Dedifferentiated amniotic fluid mesenchymal stem cell (primary cell): ENCODE measurements at regions not wholly inside any gene's neighbourhood (a gene's known extent, or its start where the extent isn't known, plus 50 kb on each side); places are given as distances from the start of the nearest gene placed in this dataset.

Experiments
- DNase-seq: peaks from one replicate; pipeline ENCODE4 v3.0.0-alpha.2; 2016; ENCODE audit errors: extremely low spot score

DNA sequence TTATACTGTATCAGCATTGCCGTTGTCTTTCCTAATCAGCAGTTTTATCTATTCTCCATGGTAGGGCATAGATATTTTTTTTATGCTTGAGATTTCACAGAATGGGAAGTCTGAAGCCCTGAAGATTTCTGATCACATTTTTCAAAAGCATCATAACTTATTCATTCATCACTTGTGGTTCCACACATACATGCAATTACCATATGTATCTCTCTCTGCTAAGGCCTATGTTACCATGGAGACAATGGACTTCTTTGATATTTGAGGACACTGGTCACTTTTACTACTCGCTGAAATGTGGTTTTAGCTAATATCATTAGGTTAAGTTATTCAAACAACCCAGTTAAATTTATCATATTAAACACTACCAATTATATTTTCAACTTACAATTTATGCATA lies 1827.0 kb downstream of the MRPL39 start:
- no peak for DNase-seq

- no peak for DNase-seq
These were observed 1863.5 kb downstream of the MRPL39 start for GRCh38 chr21:23743821-23744220.

DNA sequence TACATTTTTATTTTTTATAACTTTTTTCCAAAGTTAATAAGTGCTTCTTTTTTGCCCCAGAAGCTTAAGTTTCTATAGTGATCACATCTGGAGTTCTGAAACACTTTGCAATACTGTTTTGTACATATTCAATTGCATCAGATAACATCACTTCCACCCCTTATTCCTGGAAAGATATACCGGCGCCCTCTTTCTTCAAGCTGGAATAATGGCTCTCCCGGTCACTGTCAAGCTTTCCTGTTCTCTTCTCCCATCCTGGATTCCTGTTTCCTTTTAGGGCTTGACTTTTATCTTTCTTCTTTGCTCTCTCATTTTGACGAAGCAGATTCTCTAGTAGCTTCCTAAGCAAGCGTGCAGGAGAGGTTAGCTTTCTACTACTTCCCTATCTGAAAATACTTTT lies 1866.8 kb downstream of the MRPL39 start:
- DNase-seq: no peak

DNA sequence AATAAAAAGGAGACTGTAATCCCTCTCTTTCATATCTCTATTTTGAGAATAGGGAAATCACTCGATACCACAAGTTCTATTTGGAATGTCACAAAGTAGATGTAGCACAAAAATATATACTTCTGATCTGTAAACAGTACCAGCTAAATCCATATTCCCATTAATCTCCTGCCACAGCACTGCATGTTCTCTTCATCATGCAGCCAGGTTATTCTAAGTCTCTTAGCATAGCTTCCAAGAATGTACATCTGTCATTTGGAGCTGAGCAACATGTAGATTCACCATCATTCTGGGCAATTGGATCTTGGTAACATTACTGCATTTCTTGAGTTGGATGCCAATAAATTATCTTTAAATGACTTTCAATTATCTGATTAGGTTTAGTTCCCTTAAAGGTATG lies 1874.5 kb downstream of the MRPL39 start:
- no peak for DNase-seq

DNA sequence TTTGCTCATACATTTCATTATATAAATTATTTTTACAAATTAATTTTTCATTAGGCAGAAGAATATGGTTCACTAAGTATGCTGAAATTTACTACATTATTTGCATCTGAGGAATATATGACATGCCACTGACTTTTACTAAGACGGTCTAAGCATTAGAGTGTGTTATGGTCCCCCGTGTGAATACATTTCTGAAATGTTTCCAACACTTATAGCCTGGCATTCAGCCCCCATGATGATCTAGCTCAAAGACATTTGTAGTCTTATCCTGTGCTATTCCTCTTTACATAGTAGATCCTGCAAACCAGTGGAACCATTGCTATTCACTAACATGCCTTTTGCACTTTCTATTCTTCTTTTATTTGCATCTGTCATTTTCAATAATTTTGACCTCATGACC lies 1878.0 kb downstream of the MRPL39 start:
- DNase-seq: no peak

DNA sequence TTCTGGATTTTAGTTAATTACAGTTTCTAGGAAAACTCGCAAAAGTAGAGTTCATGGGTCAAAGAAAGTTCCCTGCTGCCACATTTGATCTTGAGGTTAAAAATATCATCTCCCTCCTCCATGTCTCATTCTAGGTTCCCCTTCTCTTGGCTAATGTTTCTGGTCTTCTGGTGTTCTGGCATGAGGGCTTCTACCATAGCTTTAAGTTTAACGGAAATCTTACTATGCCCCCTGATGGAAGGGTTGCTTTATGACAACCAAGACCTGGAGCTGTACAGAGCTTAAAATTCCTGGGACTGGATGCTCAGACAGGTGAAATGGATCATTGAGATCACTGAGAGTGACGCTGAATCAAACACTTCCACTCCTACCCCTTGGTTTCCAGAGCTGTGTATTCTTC lies 1881.7 kb downstream of the MRPL39 start:
- DNase-seq: no peak

GRCh38 chr21:23718446-23719285 lies 1888.6 kb downstream of the MRPL39 start:
- DNase-seq: no peak

DNA sequence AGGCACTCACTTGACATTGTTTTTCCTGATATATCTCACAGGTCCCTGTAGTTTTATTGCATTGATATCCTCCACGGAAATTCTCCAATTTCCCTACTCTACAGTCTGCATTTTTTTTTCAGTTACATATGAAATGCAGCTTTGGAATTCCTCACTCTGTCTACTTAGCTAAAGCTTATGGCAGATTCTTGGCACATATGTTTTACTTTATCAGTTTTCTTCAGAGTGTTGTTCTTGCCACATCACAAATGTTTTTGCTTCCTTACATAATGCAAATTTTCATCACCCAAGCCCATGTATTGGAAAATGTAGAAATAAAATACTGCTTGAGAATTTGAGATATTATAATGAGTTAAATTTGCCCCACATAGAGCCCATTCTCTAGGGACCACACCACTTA lies 1895.1 kb downstream of the MRPL39 start:
- DNase-seq: no peak

DNA sequence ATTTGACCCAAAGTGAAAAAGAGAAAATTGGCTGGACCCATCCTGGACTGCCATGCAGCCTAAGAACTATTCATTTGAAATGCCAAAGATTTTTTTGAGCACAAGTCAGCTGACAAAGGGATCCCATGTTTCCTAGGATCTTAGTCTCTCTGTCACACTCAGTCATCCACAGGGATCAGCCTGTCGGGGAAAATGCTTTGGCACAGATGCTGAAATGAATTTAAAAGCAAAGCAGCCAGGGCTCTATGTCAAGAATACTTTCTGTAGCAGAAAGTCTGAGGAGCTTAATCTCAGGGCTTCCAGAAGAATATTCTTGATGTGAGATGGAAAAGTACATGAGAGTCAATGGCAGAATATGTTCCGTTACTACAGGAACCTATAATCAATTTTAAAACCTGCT lies 1900.8 kb downstream of the MRPL39 start:
- DNase-seq: no peak

GRCh38 chr21:23699402-23699801 lies 1907.9 kb downstream of the MRPL39 start:
- DNase-seq: no peak

GRCh38 chr21:23698619-23699018 lies 1908.7 kb downstream of the MRPL39 start:
- DNase-seq: no peak

DNA sequence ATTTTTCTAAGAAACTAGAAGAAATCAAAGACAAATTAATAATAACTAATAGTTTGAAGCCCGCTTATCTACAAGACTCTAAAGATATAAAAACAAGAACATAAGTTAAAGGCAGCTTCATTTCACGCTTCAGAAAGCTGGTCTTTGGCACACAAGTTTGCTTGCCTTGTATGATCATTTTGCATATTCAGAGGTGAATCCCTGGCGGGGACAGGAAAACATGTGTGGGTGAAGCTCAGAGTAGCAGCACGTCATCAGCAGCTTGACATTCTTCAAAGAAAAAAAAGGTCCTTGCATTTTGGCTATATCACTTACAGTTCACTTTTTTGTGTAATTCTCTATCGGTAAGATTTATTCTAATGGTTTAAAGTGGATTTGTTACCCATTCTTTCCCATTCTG lies 1911.8 kb downstream of the MRPL39 start:
- DNase-seq: no peak

DNA sequence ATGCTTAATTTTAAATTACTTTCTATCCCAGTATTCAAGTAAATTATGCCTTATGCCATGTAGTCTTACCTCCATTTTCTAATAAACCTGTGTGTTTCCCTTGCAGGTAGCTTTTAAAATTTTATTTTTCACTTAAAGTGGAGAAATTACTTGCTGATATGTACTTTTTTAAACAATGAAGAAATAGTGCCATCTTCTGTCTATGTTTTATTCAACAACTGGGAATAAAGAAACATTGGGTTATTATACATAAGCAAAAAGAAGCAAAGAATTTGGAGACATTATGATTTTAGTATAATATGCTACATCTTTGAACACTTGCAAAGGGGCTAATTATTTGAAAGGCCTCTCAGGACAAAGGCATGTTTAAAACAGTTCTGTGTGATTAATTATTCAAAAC lies 1912.9 kb downstream of the MRPL39 start:
- DNase-seq: no peak

DNA sequence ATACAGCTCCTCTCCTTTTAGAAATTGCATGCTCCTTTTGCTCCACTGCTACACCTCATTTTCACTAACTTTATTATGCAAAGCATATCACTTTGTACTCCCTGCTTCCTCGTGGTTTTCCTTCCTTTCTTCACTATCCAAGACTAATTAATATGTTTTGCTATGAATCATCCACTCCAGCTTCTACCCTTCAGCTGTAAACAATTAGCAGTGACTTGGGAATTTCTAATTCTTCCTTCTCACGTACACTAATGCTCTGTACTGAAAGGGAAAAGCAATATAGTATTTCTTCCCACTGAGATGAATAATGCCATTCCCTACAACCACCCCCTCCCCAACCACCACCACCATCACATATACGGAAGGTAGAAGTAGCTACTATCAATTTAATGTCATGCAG lies 1917.0 kb downstream of the MRPL39 start:
- DNase-seq: no peak

DNA sequence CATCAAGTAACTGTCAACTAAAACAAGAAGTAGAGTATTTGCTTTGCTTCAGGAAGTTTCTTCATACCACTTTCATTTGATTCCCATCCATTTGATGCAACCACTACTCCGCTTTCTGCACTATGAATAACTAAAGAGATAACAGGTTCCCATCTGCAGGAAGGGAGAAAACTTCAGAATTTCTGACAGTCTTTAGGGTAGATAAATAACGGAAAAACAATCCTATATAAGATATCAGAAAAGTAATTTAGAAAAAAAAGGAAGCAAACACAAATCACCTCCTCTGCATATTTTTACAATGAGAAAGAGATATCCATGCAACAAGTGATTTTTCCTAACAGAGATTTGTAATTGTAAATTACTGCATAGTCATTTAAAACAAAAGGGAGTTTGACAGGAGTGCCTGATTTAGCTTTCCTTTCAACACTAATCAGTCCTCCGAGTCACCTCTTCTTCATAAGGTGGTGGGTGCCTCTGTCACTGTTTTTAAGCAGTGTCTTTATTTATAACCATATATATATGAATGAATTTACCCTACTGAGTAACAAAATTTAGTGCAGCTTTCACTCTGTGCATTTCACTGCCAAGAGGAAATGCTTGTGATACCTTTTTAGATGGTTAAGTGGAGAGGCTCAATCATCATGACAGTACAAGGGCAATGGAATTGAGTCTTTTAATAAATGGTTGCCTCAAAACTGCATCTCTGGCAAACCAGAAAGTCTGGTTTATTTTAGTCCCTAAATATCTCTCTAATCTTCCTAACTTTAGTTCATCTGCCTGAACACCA lies 1920.4 kb downstream of the MRPL39 start:
- no peak for DNase-seq

DNA sequence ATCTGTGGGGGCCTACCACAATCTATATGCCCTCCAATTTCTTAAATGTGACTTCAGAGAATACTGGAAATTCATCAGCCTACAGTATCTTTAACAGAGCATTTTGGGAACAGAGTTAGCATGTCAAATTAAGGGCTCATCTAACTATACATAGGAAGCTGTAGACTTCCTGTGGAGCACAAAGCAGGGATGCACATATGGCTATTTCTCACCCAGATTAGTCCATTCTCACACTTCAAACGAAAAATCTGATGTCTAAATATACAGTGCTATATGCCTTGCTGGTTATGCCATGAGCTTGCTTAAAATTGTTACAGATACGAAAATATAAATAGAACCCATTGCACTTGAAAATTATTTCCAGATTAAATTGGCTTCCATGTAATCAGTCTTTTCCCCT lies 1922.8 kb downstream of the MRPL39 start:
- DNase-seq: no peak

GRCh38 chr21:23664193-23664694 lies 1943.0 kb downstream of the MRPL39 start:
- no peak for DNase-seq

GRCh38 chr21:23660560-23660959 lies 1946.7 kb downstream of the MRPL39 start:
- no peak for DNase-seq

GRCh38 chr21:23644768-23645167 lies 1962.5 kb downstream of the MRPL39 start:
- DNase-seq: no peak

- no peak for DNase-seq
These were observed 1967.6 kb downstream of the MRPL39 start for GRCh38 chr21:23639721-23640120.

DNA sequence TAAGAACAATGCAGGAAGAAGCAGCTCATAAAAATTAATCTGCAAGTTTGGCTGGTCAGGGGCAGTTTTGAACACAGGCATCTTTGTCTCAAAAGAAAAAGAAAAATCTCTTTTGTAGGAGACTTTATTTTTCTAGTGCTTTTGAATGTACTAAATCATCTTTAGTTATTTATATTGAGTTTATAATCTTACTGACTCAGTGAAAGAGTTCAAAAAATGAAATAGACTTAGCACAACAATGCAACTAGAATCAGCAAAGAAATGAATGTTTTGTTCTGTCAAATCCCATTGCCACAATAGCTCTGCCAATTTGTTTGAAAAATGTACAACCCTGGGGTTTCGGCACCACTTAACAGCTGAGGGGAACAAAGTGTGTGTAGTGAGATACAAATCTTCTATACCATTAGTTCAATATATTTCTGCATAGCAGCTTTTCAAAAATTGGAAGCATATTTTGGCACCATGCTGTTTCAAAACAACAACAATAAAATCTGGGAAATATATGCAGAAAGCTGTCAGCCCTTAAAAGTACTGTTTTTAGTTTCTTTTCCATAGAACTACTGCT lies 1969.1 kb downstream of the MRPL39 start:
- no peak for DNase-seq

- DNase-seq: no peak
These were observed 1973.8 kb downstream of the MRPL39 start for GRCh38 chr21:23633447-23633940.
